IMR-90 (cell line): ENCODE measurements at regions not wholly inside any gene's neighbourhood (a gene's known extent, or its start where the extent isn't known, plus 50 kb on each side); places are given as distances from the start of the nearest gene placed in this dataset.
A peak's percentile ranks its signal among the peaks of the same experiment; 100 is the strongest.

ENCODE experiments used
- ATAC-seq: fragments of 200-7000 bp; cut with Tn5 transposase; 2 replicates; pipeline ENCODE4 v1.9.1; 2020; ENCODE audit warnings: low read depth, mild to moderate bottlenecking, moderate library complexity
- BruUV-seq: library from RNA; stranded (reverse); fragments of 400-500 nt; replicated peaks from 2 replicates; lab custom pipeline; 2021; lab: Mats Ljungman, UMichigan
- CTCF ChIA-PET: fragments of 300-600 bp; formaldehyde crosslinking; extraction: SDS; loops from one replicate; lab custom pipeline; 2021; ENCODE audit warnings: antibody characterized with exemption; lab: Yijun Ruan, JAX
- POLR2A ChIA-PET: fragments of 300-600 bp; sonication (Branson Sonifier 250); formaldehyde crosslinking; loops from one replicate; lab custom pipeline; 2022; ENCODE audit warnings: antibody characterized with exemption; ENCODE audit not compliant: unreplicated experiment; lab: Charles Lee
- DNase-seq: peaks from one replicate; pipeline ENCODE4 v3.0.0; 2013
- H2AFZ ChIP-seq: replicated peaks from 2 replicates; pipeline ENCODE3; 2013; ENCODE audit warnings: low read length, mild to moderate bottlenecking; ENCODE audit not compliant: poor library complexity
- H2AK5ac ChIP-seq: 2 replicates; pipeline ENCODE4 v1.6.1; 2013; ENCODE audit warnings: low read depth, low read length, inconsistent platforms
- H2AK9ac ChIP-seq: replicated peaks from 2 replicates; pipeline ENCODE3; 2013; ENCODE audit warnings: mild to moderate bottlenecking, low read depth, low read length, moderate library complexity; ENCODE audit not compliant: poor library complexity
- H2BK120ac ChIP-seq: 2 replicates; pipeline ENCODE4 v1.6.1; 2013; ENCODE audit warnings: low read depth, low read length, inconsistent platforms
- H2BK15ac ChIP-seq: 3 replicates; pipeline ENCODE4 v1.6.1; 2013; ENCODE audit warnings: low read depth, low read length, inconsistent platforms
- H2BK20ac ChIP-seq: 2 replicates; pipeline ENCODE4 v1.6.1; 2013; ENCODE audit warnings: low read depth, mild to moderate bottlenecking, inconsistent platforms, low read length, moderate library complexity
- H2BK5ac ChIP-seq: 2 replicates; pipeline ENCODE4 v1.6.1; 2013; ENCODE audit warnings: mild to moderate bottlenecking, low read depth, low read length, inconsistent platforms; ENCODE audit not compliant: poor library complexity, severe bottlenecking
- H3K14ac ChIP-seq: replicated peaks from 2 replicates; pipeline ENCODE4 v1.6.1; 2013; ENCODE audit warnings: low read depth, low read length, inconsistent platforms
- H3K18ac ChIP-seq: 2 replicates; pipeline ENCODE4 v1.6.1; 2013; ENCODE audit warnings: low read depth, low read length, control low read depth
- H3K23ac ChIP-seq: 2 replicates; pipeline ENCODE4 v1.6.1; 2013; ENCODE audit warnings: low read depth, low read length, inconsistent platforms
- H3K27ac ChIP-seq: 2 replicates; pipeline ENCODE4 v1.5.1; 2013; ENCODE audit warnings: mild to moderate bottlenecking, control low read depth, low read length; ENCODE audit not compliant: insufficient read depth
- H3K27me3 ChIP-seq: 2 replicates; pipeline ENCODE4 v1.6.1; 2013; ENCODE audit warnings: low read length; ENCODE audit not compliant: control insufficient read depth, insufficient read depth
- H3K36me3 ChIP-seq: 2 replicates; pipeline ENCODE4 v1.6.1; 2013; ENCODE audit warnings: low read length, mixed read lengths; ENCODE audit not compliant: control insufficient read depth, insufficient read depth
- H3K4ac ChIP-seq: 2 replicates; pipeline ENCODE4 v1.6.1; 2013; ENCODE audit warnings: low read depth, low read length, inconsistent platforms
- H3K4me1 ChIP-seq: 2 replicates; pipeline ENCODE4 v1.6.1; 2013; ENCODE audit warnings: low read length, mixed read lengths; ENCODE audit not compliant: control insufficient read depth, insufficient read depth
- H3K4me2 ChIP-seq: 2 replicates; pipeline ENCODE4 v1.6.1; 2013; ENCODE audit warnings: low read depth, mild to moderate bottlenecking, control low read depth, low read length, moderate library complexity
- H3K4me3 ChIP-seq: 2 replicates; pipeline ENCODE4 v1.5.1; 2013; ENCODE audit warnings: low read depth, mild to moderate bottlenecking, control low read depth, low read length, moderate library complexity; ENCODE audit not compliant: insufficient read depth
- H3K56ac ChIP-seq: 2 replicates; pipeline ENCODE4 v1.6.1; 2013; ENCODE audit warnings: low read length, inconsistent platforms; ENCODE audit not compliant: insufficient read depth; ENCODE audit errors: extremely low read depth
- H3K79me1 ChIP-seq, 2 experiments: 2 replicates each; pipeline ENCODE4 v1.6.1; 2013; ENCODE audit warnings: low read length in 2 of 2, inconsistent platforms in 1 of 2, low read depth in 1 of 2
- H3K9ac ChIP-seq: 2 replicates; pipeline ENCODE4 v1.6.1; 2013; ENCODE audit warnings: low read depth, low read length, control low read depth
- H3K9me1 ChIP-seq: 2 replicates; pipeline ENCODE4 v1.6.1; 2013; ENCODE audit warnings: low read length, inconsistent platforms; ENCODE audit not compliant: insufficient read depth
- H3K9me3 ChIP-seq: 2 replicates; pipeline ENCODE4 v1.6.1; 2013; ENCODE audit warnings: low read length; ENCODE audit not compliant: control insufficient read depth, insufficient read depth
- H4K20me1 ChIP-seq: 2 replicates; pipeline ENCODE4 v1.6.1; 2013; ENCODE audit warnings: low read length, inconsistent platforms; ENCODE audit not compliant: insufficient read depth
- H4K5ac ChIP-seq: 2 replicates; pipeline ENCODE4 v1.6.1; 2013; ENCODE audit warnings: mild to moderate bottlenecking, low read depth, low read length, control low read depth
- H4K8ac ChIP-seq, 2 experiments: 2 replicates each; pipeline ENCODE4 v1.6.1; 2013; ENCODE audit warnings: low read depth in 2 of 2, low read length in 2 of 2, control low read depth in 1 of 2, inconsistent platforms in 1 of 2
- H4K91ac ChIP-seq: 2 replicates; pipeline ENCODE4 v1.6.1; 2013; ENCODE audit warnings: low read depth, low read length, inconsistent platforms; ENCODE audit not compliant: insufficient read depth
- BHLHE40 ChIP-seq: fragments of 150-350 bp; IDR thresholded peaks from 2 replicates; pipeline ENCODE4 v1.6.1; 2016; ENCODE audit warnings: mild to moderate bottlenecking, low read depth, low read length
- CEBPB ChIP-seq: IDR thresholded peaks from 2 replicates; pipeline ENCODE4 v1.6.1; 2012; ENCODE audit warnings: low read depth, low read length, improper control_type of control experiment
- CHD1 ChIP-seq: IDR thresholded peaks from 2 replicates; pipeline ENCODE4 v1.6.1; 2012; ENCODE audit warnings: low read depth, low read length, improper control_type of control experiment
- MAFK ChIP-seq: IDR thresholded peaks from 2 replicates; pipeline ENCODE4 v1.6.1; 2012; ENCODE audit warnings: low read depth, low read length, improper control_type of control experiment
- MAZ ChIP-seq: IDR thresholded peaks from 2 replicates; pipeline ENCODE4 v1.6.1; 2012; ENCODE audit warnings: low read depth, mild to moderate bottlenecking, low read length, improper control_type of control experiment, moderate library complexity, borderline replicate concordance
- MXI1 ChIP-seq: IDR thresholded peaks from 2 replicates; pipeline ENCODE4 v1.6.1; 2012; ENCODE audit warnings: low read depth, mild to moderate bottlenecking, low read length, moderate library complexity, borderline replicate concordance
- NFE2L2 ChIP-seq: fragments of 150-350 bp; IDR thresholded peaks from 2 replicates; pipeline ENCODE4 v1.6.1; 2016; ENCODE audit warnings: low read depth, mild to moderate bottlenecking, low read length
- RAD21 ChIP-seq: IDR thresholded peaks from 2 replicates; pipeline ENCODE4 v1.6.1; 2012; ENCODE audit warnings: low read length, improper control_type of control experiment
- SMC3 ChIP-seq: fragments of 150-350 bp; IDR thresholded peaks from 2 replicates; pipeline ENCODE4 v1.6.1; 2016; ENCODE audit warnings: low read depth, mild to moderate bottlenecking, antibody characterized with exemption, low read length, moderate library complexity
- WGBS, 2 experiments: methylation state at CpG; one replicate each; pipeline versions ENCODE4 v1.1.5 to v1.1.7; 2013; ENCODE audit warnings: missing lambda C conversion rate in 2 of 2; ENCODE audit not compliant: insufficient read length in 1 of 2; ENCODE audit errors: extremely low coverage in 2 of 2; 5-methylcytosine and 5-hydroxymethylcytosine counted together
- dilution Hi-C: fragments of 300-500 bp; cut with HindIII; formaldehyde crosslinking; loops from one replicate; pipeline ENCODE4 v1.14.3; 2018; ENCODE audit warnings: low sequenced_read_pairs; ENCODE audit not compliant: unreplicated experiment
- in situ Hi-C: fragments of 300-500 bp; cut with MboI; formaldehyde crosslinking; loops from 3 replicates; pipeline ENCODE4 v1.14.3; 2019; ENCODE audit warnings: low sequenced_read_pairs, inconsistent platforms, mixed read lengths
- intact Hi-C: fragments of 100-400 bp; cut with micrococcal nuclease; formaldehyde crosslinking; loops from 2 replicates; pipeline ENCODE4 v1.10.0; 2022
- TF ChIP-seq, protein P1 (sequence below): fragments of 150-350 bp; IDR thresholded peaks from 2 replicates; pipeline ENCODE4 v1.6.1; 2016; ENCODE audit warnings: low read depth, mild to moderate bottlenecking, low read length, moderate library complexity, borderline replicate concordance
- TF ChIP-seq, protein P2 (sequence below): fragments of 150-350 bp; IDR thresholded peaks from 2 replicates; pipeline ENCODE4 v1.6.1; 2017; ENCODE audit warnings: mild to moderate bottlenecking, antibody characterized with exemption, low read length, low read depth

DNA sequence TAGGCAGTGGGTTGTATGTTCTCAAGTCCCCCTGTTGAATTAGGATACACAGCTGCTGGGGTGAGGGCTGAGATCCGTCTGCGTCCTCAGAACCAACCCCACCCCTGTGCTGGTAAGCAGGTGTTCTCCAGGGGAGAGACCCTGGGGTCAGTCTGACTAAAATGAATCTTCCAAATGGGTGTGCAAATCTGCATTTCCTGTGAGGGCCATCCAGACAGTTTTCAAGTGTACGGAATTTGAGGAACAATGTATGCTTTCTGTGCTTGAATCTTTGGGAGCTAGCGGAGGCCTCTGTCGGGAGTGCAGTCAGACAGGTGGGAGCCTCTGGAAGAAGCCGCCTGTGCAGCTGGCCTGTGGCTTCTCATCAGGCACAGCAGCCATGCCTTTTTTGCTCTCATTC is 122.9 kb downstream of the MACROH2A1 start:
- H3K9ac ChIP-seq: no peak overlapping the region; the same call in 1 of the 2 replicates
- peak overlapping the region; percentile 79 to 82 for H4K8ac ChIP-seq
- H2BK20ac ChIP-seq: peak overlapping the region; percentile 98
- peak overlapping the region; percentile 77 for H3K18ac ChIP-seq
- peak overlapping the region; percentile 66 for H2AK5ac ChIP-seq
- peak overlapping the region; percentile 86 for H2AK9ac ChIP-seq
- H3K4me2 ChIP-seq: no peak overlapping the region
- H4K20me1 ChIP-seq: no peaks in the 10 kb centered on the region
- H2BK120ac ChIP-seq: peak overlapping the region; percentile 91
- ATAC-seq (no peak), DNase-seq (no peak)
- H3K4ac ChIP-seq: peak overlapping the region; percentile 94
- no peak for TF ChIP-seq RAD21
- no peak for TF ChIP-seq NFE2L2
- TF ChIP-seq MAFK: no peak
- no peak for TF ChIP-seq MXI1
- TF ChIP-seq BHLHE40: no peak
- TF ChIP-seq CEBPB: no peak
- no peak for TF ChIP-seq MAZ
- no peak for TF ChIP-seq SMC3
- TF ChIP-seq, protein P1, sequence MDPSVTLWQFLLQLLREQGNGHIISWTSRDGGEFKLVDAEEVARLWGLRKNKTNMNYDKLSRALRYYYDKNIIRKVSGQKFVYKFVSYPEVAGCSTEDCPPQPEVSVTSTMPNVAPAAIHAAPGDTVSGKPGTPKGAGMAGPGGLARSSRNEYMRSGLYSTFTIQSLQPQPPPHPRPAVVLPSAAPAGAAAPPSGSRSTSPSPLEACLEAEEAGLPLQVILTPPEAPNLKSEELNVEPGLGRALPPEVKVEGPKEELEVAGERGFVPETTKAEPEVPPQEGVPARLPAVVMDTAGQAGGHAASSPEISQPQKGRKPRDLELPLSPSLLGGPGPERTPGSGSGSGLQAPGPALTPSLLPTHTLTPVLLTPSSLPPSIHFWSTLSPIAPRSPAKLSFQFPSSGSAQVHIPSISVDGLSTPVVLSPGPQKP: no peak
- TF ChIP-seq, protein P2, sequence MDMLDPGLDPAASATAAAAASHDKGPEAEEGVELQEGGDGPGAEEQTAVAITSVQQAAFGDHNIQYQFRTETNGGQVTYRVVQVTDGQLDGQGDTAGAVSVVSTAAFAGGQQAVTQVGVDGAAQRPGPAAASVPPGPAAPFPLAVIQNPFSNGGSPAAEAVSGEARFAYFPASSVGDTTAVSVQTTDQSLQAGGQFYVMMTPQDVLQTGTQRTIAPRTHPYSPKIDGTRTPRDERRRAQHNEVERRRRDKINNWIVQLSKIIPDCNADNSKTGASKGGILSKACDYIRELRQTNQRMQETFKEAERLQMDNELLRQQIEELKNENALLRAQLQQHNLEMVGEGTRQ: no peak
- TF ChIP-seq CHD1: no peak
- H3K4me3 ChIP-seq: no peak overlapping the region
- BruUV-seq: no TSS peak
- peak overlapping the region; percentile 92 for H4K91ac ChIP-seq
- H4K5ac ChIP-seq: peak overlapping the region; percentile 91
- peak overlapping the region; percentile 52 for H3K27ac ChIP-seq
- H3K14ac ChIP-seq: peak overlapping the region; percentile 98
- dilution Hi-C loops (no loop called here), intact Hi-C loops (no loop called here), in situ Hi-C loops (no loop called here)
- peak overlapping the region; percentile 64; the same call in 2 of the 3 replicates for H2BK15ac ChIP-seq
- H3K9me1 ChIP-seq: peaks cover 31% of the 10 kb centered on the region
- H3K36me3 ChIP-seq: no peaks in the 10 kb centered on the region
- no peaks in the 10 kb centered on the region for H3K9me3 ChIP-seq
- no CpG with 5 or more reads among the region's 6 CpGs for WGBS, 2 experiments
- H2BK5ac ChIP-seq: peak overlapping the region; percentile 93
- H2AFZ ChIP-seq: peak overlapping the region; percentile 68
- peaks cover 12% of the 10 kb centered on the region for H3K4me1 ChIP-seq
- H3K79me1 ChIP-seq: peaks cover 0 to 41% of the 10 kb centered on the region in 2 experiments; a peak in 3 of 4 replicates
- H3K56ac ChIP-seq: peak overlapping the region; percentile 36; the same call in 1 of the 2 replicates
- H3K27me3 ChIP-seq: no peaks in the 10 kb centered on the region
- peak overlapping the region; percentile 94 for H3K23ac ChIP-seq
- POLR2A ChIA-PET: no interaction called here
- CTCF ChIA-PET: no interaction called here
